Esophagus (tissue), 2 donors: ENCODE measurements at regions not wholly inside any gene's neighbourhood (a gene's known extent, or its start where the extent isn't known, plus 50 kb on each side); places are given as distances from the start of the nearest gene placed in this dataset.

Experiments used
- H3K27ac ChIP-seq, 2 donors: one replicate each; pipeline ENCODE4 v1.5.1; 2013; ENCODE audit warnings: low read depth in 2 of 2, mild to moderate bottlenecking in 2 of 2, inconsistent platforms in 1 of 2, low read length in 1 of 2, moderate library complexity in 1 of 2
- H3K27me3 ChIP-seq, 2 donors: one replicate each; pipeline ENCODE4 v1.6.1; 2013; ENCODE audit warnings: low read length in 2 of 2, control low read depth in 1 of 2, mild to moderate bottlenecking in 1 of 2; ENCODE audit not compliant: insufficient read depth in 2 of 2, control insufficient read depth in 1 of 2
- H3K36me3 ChIP-seq, 2 donors: one replicate each; pipeline ENCODE4 v1.6.1; 2013; ENCODE audit warnings: low read length in 1 of 2; ENCODE audit not compliant: control insufficient read depth in 2 of 2, insufficient read depth in 2 of 2
- H3K4me1 ChIP-seq, 2 donors: one replicate each; pipeline ENCODE4 v1.6.1; 2013; ENCODE audit warnings: low read length in 1 of 2; ENCODE audit not compliant: control insufficient read depth in 2 of 2, insufficient read depth in 2 of 2
- H3K4me3 ChIP-seq, 2 donors: one replicate each; pipeline ENCODE4 v1.5.1; 2013; ENCODE audit warnings: low read length in 2 of 2, mild to moderate bottlenecking in 2 of 2, low read depth in 1 of 2, moderate library complexity in 1 of 2
- H3K9me3 ChIP-seq, 2 donors: one replicate each; pipeline ENCODE4 v1.6.1; 2013; ENCODE audit warnings: mild to moderate bottlenecking in 2 of 2, low read depth in 1 of 2, low read length in 1 of 2, moderate library complexity in 1 of 2; ENCODE audit not compliant: control insufficient read depth in 2 of 2, insufficient read depth in 1 of 2
- WGBS, 2 donors: extraction: QIAGEN DNeasy Blood & Tissue Kit; methylation state at CpG; one replicate each; pipeline ENCODE4 v1.1.7; 2013; 5-methylcytosine and 5-hydroxymethylcytosine counted together
- donor health status: healthy with polysubstance abuse.
- donor health status: Bipolar disorder and iron deficiency.

DNA sequence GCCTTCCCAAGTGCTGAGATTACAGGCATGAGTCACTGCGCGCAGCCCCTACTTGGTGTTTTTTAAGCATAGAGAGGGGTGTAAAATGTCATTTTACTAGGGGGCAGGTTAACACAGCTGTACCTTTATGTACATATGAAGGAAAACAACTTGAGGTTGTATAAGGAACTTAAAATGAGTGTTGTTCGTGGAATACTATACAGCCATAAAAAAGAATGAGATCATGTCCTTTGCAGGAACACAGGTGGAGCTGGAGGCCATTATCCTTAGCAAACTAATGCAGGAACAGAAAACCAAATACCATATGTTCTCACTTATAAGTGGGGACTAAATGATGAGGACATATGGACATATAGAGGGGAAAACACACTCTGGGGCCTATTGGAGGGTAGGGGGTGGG, 256.2 kb upstream of the C2CD4B start:
- Histone ChIP-seq H3K36me3 (no peaks in the 10 kb centered on the region), H3K4me1 (no peaks in the 10 kb centered on the region), H3K9me3 (no peaks in the 10 kb centered on the region), H3K4me3 (no peak overlapping the region), H3K27me3 (no peaks in the 10 kb centered on the region), H3K27ac (no peak overlapping the region)
- 95 to 97% methylated on average over 3 of the region's 3 CpGs for WGBS, 2 donors

DNA sequence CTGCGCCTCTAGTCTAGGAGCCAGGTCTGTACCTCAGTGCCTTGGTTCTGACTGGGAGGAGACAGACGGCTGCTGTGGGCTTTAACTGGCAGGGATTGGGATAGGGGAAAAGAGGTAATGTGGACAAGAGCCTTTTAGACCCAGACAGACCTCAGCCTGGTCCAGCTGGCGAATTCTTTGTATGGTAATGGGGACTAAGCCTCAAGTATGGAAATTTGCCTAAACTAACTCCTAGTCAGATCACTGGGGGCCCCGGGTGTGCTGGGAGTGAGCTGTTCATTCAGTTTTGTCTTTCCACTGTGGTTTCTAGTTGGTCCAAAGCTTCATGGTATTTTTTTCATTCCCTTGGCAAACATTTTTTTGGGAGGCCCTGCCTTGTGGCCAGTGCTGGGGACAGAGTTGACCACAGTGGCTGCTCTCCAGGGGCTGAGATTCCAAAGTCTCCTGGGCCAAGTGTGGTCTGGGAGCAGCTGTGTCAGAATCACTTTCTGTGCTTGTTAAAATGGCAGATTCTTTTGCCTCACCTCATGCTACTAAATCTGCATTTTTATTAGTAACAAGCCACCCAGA, 261.4 kb upstream of the C2CD4B start:
- H3K27ac ChIP-seq: no peak overlapping the region
- 71 to 76% methylated on average over 4 of the region's 4 CpGs for WGBS, 2 donors

DNA sequence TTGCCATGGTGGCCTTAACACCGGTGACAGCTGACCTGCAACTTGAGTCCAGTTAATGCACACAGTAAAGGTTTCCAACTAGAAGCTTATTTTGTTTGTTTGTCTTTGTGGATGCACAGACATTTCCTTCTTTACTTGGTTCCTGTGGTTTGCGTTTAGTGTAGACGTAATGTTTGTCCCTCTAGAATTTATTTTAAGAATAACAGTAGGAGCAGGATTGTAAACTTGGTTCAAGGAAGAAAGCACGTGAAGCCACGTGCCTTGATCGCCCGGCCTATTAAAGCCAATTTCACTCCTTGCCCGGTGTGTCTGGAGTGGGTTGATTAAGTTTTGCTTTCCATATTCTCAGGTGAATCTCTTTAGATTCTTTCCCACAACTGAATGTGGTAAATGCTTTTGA, 263.2 kb upstream of the C2CD4B start:
- H3K27ac ChIP-seq: no peak overlapping the region
- WGBS, 2 donors: 94 to 95% methylated on average over 8 of the region's 8 CpGs
- no peak overlapping the region for H3K4me3 ChIP-seq
- H3K27me3 ChIP-seq: no peaks in the 10 kb centered on the region
- H3K4me1 ChIP-seq: no peaks in the 10 kb centered on the region
- H3K9me3 ChIP-seq: no peaks in the 10 kb centered on the region
- H3K36me3 ChIP-seq: no peaks in the 10 kb centered on the region

More for the DNA sequence above, 261.4 kb upstream of the C2CD4B start:
- Histone ChIP-seq H3K27me3 (no peaks in the 10 kb centered on the region), H3K36me3 (no peaks in the 10 kb centered on the region), H3K4me3 (no peak overlapping the region), H3K4me1 (no peaks in the 10 kb centered on the region), H3K9me3 (no peaks in the 10 kb centered on the region)

DNA sequence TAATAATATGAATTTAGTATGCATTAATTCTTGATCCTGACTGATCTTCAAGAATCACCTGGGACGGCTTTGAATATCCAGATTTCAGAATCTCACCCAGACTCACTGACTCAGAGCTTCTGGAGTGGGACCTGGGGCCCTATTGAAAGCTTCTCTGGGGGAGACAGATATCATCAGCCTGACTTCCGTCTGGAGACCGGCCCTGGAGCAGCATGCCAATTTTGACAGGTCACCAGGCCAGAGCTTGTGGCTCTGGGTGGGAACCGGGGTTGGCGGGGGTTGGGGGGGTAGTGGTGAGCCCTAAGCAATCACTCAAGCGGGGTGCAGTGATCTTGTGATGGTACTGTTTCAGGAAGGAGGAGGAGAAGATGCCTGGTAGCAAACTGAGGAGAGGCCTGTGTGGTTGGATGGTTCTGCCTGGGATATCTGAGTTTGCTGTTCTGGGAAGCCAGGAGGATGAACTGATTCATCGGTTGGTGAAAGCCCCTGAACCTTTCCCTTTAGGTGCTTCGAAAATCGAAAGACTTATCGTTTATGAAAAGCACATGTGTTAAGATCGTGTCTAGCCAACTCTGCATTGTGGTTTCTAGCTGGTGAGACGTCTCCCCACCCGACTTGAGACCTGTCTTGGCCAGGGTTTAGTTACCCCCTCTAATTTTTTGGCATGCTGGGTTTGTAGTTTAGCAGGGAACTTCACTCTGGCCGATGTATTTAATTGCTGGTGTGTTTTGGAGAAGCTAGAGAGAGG, 263.9 kb upstream of the C2CD4B start:
- Histone ChIP-seq H3K27me3 (no peaks in the 10 kb centered on the region), H3K4me1 (no peaks in the 10 kb centered on the region), H3K4me3 (no peak overlapping the region), H3K9me3 (no peaks in the 10 kb centered on the region), H3K27ac (no peak overlapping the region), H3K36me3 (no peaks in the 10 kb centered on the region)
- WGBS, 2 donors: 81 to 84% methylated on average over 13 of the region's 14 CpGs

DNA sequence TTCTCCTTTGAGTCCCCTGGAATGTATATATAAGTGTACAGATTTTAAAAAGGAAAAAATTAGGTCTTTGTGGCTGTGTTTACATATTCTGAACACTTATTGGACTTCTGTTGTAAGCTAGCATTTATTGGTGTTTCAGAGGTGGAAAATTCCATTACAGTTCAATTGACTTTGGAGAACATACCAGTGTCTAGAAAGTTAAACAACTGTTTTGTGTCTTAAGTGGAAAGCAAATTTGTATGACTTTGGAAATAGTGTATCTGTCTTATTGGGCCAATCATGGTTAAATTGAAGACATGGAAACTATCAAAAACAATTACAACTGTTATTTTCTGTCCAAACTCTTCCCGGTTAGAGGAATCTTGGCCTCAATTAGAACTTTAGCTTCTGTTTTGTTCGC, 265.0 kb upstream of the C2CD4B start:
- H3K36me3 ChIP-seq: no peaks in the 10 kb centered on the region
- no peak overlapping the region for H3K27ac ChIP-seq
- no peaks in the 10 kb centered on the region for H3K9me3 ChIP-seq
- WGBS, 2 donors: 73 to 80% methylated on average over 2 of the region's 2 CpGs
- H3K27me3 ChIP-seq: no peaks in the 10 kb centered on the region
- H3K4me1 ChIP-seq: no peaks in the 10 kb centered on the region
- no peak overlapping the region for H3K4me3 ChIP-seq

DNA sequence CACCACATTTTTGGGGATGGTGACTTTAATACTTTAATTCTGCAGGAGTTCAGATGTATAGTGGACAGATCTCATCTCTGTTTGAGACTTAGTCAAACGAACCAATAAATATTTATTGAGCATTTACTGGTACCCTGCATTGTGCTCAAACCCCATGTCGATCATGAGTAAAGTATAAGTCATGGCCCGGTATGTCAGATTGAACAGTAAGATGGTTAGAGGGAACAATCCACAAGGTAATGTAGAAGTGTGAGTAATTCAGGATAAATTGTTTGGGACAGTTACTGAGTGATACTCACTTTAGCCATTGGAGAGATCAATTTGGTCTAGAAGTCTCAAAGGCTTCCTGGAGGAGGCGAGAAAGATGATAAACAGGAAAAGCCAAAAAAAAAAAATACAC, 265.5 kb upstream of the C2CD4B start:
- no peak overlapping the region for H3K27ac ChIP-seq
- H3K4me3 ChIP-seq: no peak overlapping the region
- WGBS, 2 donors: 86 to 94% methylated on average over 4 of the region's 4 CpGs
- H3K4me1 ChIP-seq: no peaks in the 10 kb centered on the region
- no peaks in the 10 kb centered on the region for H3K9me3 ChIP-seq
- H3K36me3 ChIP-seq: no peaks in the 10 kb centered on the region
- no peaks in the 10 kb centered on the region for H3K27me3 ChIP-seq

DNA sequence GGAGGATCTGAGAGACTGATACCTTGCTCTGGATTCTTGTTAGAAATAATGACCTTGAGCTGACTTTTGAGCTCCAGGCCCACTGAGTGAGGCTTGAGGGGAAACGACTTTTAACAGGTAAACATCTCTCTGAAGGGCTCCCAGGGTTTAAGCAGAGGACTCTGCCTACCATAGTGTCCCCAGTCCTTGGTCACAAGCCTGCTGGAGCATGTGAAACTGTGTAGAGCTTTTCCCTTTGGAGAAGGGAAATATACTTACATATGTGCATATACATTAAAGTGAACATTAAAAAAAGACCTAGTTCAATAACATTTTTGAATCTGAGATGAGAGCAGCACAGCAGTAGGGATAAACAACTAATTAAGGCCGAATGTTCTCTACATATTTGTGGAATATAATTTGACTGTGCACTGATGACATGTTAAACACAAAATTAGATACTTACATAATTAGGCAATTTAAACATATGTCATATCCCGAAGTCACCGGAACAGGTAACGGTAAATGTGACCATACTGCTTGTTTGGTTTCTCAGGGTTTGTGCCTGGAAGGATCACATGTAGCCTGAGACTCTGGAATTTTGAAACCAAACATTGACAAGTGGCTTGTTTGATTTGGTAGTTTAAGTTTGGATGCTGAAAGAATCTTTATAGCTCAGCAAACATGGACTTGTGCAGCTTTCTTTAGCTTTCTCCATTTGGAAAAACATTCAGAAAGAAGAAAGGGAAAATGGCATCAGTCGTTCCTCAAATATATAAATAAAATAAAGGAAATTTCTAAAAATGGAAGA, 266.1 kb upstream of the C2CD4B start:
- 79 to 80% methylated on average over 6 of the region's 6 CpGs for WGBS, 2 donors
- Histone ChIP-seq H3K27me3 (no peaks in the 10 kb centered on the region), H3K4me3 (no peak overlapping the region), H3K27ac (no peak overlapping the region), H3K36me3 (no peaks in the 10 kb centered on the region), H3K4me1 (no peaks in the 10 kb centered on the region), H3K9me3 (no peaks in the 10 kb centered on the region)

DNA sequence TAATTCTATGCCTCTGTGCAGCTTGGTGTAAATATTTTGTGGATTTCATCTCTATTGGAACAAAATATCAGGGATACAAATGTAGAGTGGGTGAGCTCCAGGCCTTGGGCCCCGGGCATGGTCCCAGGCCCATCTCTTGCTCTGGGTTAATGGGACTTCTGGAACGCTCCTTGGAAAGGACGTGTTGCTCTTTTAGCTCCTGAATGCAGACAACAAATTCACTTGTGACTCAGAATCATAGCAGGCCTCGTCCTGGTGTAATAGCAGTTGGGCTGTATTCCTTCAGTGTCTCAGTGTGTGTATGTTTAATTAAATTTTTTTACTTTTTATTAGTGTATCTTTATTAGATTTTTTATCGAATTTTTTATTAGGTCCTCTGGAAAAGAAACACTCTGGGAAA, 266.7 kb upstream of the C2CD4B start:
- 74 to 81% methylated on average over 5 of the region's 5 CpGs for WGBS, 2 donors
- Histone ChIP-seq H3K4me1 (no peaks in the 10 kb centered on the region), H3K9me3 (no peaks in the 10 kb centered on the region), H3K27me3 (no peaks in the 10 kb centered on the region), H3K36me3 (no peaks in the 10 kb centered on the region), H3K27ac (no peak overlapping the region), H3K4me3 (no peak overlapping the region)

DNA sequence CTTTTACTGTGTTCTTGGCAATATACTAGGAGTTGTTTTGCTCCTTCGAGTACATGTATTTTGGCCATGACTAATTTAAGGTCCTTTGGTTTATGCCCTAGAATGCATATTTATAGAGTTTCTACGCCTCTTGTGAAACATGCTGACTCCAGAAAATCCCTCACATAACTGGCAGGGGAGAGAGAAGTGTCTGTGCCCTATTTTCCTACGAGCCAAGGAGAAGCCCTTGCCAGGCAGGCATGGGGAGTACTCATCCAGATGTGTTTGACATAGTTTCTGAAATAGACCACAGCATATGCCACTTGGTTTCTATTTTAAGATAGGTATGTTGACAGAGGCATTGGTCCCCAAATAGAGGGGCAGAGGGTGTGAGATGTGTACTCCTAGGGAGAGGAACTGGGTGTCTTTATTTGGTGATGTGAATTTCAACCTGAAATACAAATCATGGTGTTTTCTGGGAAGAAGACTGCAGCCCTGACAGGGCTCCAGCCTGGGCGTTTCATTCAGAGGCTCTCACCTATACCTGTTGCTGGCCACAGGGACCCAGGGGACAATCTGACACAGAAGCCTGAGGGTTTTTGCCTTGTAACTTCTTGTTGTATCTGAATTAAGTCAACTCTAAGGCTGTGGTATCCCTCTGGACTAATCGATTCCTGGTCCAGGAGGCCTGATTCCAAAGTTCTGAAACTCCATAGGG, 267.8 kb upstream of the C2CD4B start:
- 59 to 66% methylated on average over 5 of the region's 5 CpGs for WGBS, 2 donors
- Histone ChIP-seq H3K27me3 (no peaks in the 10 kb centered on the region), H3K36me3 (no peaks in the 10 kb centered on the region), H3K9me3 (no peaks in the 10 kb centered on the region), H3K4me3 (no peak overlapping the region), H3K4me1 (no peaks in the 10 kb centered on the region), H3K27ac (no peak overlapping the region)
